WTC11 (cell line): ENCODE measurements at regions not wholly inside any gene's neighbourhood (a gene's known extent, or its start where the extent isn't known, plus 50 kb on each side); places are given as distances from the start of the nearest gene placed in this dataset.

Experiments
- ATAC-seq: fragments of 200-7000 bp; cut with Tn5 transposase; 2 replicates; pipeline ENCODE4 v1.10.0; 2021; ENCODE audit warnings: mild to moderate bottlenecking, moderate library complexity
- CTCF ChIA-PET: fragments of 300-600 bp; sonication (Branson Sonifier 250); formaldehyde crosslinking; loops from one replicate; lab custom pipeline; 2021; ENCODE audit warnings: antibody characterized with exemption; lab: Charles Lee
- POLR2A ChIA-PET: fragments of 350-600 bp; sonication (Branson Sonifier 250); formaldehyde crosslinking; loops from one replicate; lab custom pipeline; 2021; ENCODE audit warnings: antibody characterized with exemption; lab: Charles Lee
- DNase-seq: peaks from one replicate; pipeline ENCODE4 v3.0.0; 2021; ENCODE audit warnings: low spot score
- H3K27ac Mint-ChIP-seq: 2 replicates; pipeline ENCODE4 v1.8.0; 2021; ENCODE audit warnings: mixed read lengths
- H3K27me3 Mint-ChIP-seq: 2 replicates; pipeline ENCODE4 v1.8.0; 2021; ENCODE audit warnings: low read depth, mild to moderate bottlenecking, moderate library complexity, mixed read lengths
- H3K36me3 Mint-ChIP-seq: 2 replicates; pipeline ENCODE4 v1.8.0; 2021; ENCODE audit warnings: mixed read lengths
- H3K4me1 Mint-ChIP-seq: 2 replicates; pipeline ENCODE4 v1.8.0; 2022; ENCODE audit warnings: mixed read lengths
- H3K4me3 Mint-ChIP-seq: 2 replicates; pipeline ENCODE4 v1.8.0; 2021; ENCODE audit warnings: mild to moderate bottlenecking, moderate library complexity, mixed read lengths
- H3K9me3 Mint-ChIP-seq: 2 replicates; pipeline ENCODE4 v1.8.0; 2021; ENCODE audit warnings: mixed read lengths
- ATF1 ChIP-seq: sonication (generic); formaldehyde crosslinking; IDR thresholded peaks from 2 replicates; pipeline ENCODE4 v1.8.1; 2023; ENCODE audit warnings: mild to moderate bottlenecking, moderate library complexity, missing genetic modification reagents
- EMX1 ChIP-seq: fragments of 250-450 bp; sonication (Bioruptor Pico); IDR thresholded peaks from 2 replicates; pipeline ENCODE4 v1.8.0; 2021; ENCODE audit warnings: mild to moderate bottlenecking
- FOXJ3 ChIP-seq: sonication (generic); formaldehyde crosslinking; IDR thresholded peaks from 2 replicates; pipeline ENCODE4 v1.9.0; 2021; ENCODE audit warnings: missing genetic modification reagents, mild to moderate bottlenecking, borderline replicate concordance
- FOXP1 ChIP-seq: sonication (generic); formaldehyde crosslinking; IDR thresholded peaks from 2 replicates; pipeline ENCODE4 v1.8.0; 2022; ENCODE audit warnings: missing genetic modification reagents, mild to moderate bottlenecking, moderate library complexity, borderline replicate concordance
- GABPB1 ChIP-seq: sonication (generic); formaldehyde crosslinking; IDR thresholded peaks from 2 replicates; pipeline ENCODE4 v1.8.1; 2023; ENCODE audit warnings: mild to moderate bottlenecking, missing genetic modification reagents
- JAZF1 ChIP-seq: fragments of 250-450 bp; sonication (Bioruptor Pico); IDR thresholded peaks from 2 replicates; pipeline ENCODE4 v1.9.0; 2021; ENCODE audit warnings: moderate library complexity, mild to moderate bottlenecking, inconsistent platforms
- MYBL2 ChIP-seq: sonication (generic); formaldehyde crosslinking; IDR thresholded peaks from 2 replicates; pipeline ENCODE4 v1.8.1; 2023; ENCODE audit warnings: mild to moderate bottlenecking, moderate library complexity, missing genetic modification reagents
- RORB ChIP-seq: fragments of 250-450 bp; sonication (Bioruptor Pico); IDR thresholded peaks from 2 replicates; pipeline ENCODE4 v1.9.0; 2021; ENCODE audit warnings: mild to moderate bottlenecking
- SMAD4 ChIP-seq: sonication (generic); formaldehyde crosslinking; IDR thresholded peaks from 2 replicates; pipeline ENCODE4 v1.8.0; 2022; ENCODE audit warnings: mild to moderate bottlenecking, missing genetic modification reagents
- SOX15 ChIP-seq: fragments of 250-450 bp; sonication (Bioruptor Pico); IDR thresholded peaks from 2 replicates; pipeline ENCODE4 v1.9.0; 2021; ENCODE audit warnings: mild to moderate bottlenecking
- ZBTB21 ChIP-seq: sonication (generic); formaldehyde crosslinking; IDR thresholded peaks from 2 replicates; pipeline ENCODE4 v1.8.1; 2023; ENCODE audit warnings: mild to moderate bottlenecking, missing genetic modification reagents, borderline replicate concordance
- ZNF138 ChIP-seq: sonication (generic); formaldehyde crosslinking; conservative IDR thresholded peaks from 2 replicates; pipeline ENCODE4 v1.8.1; 2022; ENCODE audit warnings: mild to moderate bottlenecking, moderate library complexity, missing genetic modification reagents
- TF ChIP-seq, protein P1 (sequence below): sonication (generic); formaldehyde crosslinking; IDR thresholded peaks from 2 replicates; pipeline ENCODE4 v1.8.0; 2022; ENCODE audit warnings: mild to moderate bottlenecking, missing genetic modification reagents
- TF ChIP-seq, protein P2 (sequence below): sonication (generic); formaldehyde crosslinking; conservative IDR thresholded peaks from 2 replicates; pipeline ENCODE4 v1.8.1; 2023; ENCODE audit warnings: mild to moderate bottlenecking, low read depth, missing genetic modification reagents, moderate library complexity
- TF ChIP-seq, protein P3 (sequence below): fragments of 250-450 bp; sonication (Bioruptor Pico); IDR thresholded peaks from 2 replicates; pipeline ENCODE4 v2.1.2; 2022; ENCODE audit warnings: mild to moderate bottlenecking, moderate library complexity
- TF ChIP-seq, protein P4 (sequence below): sonication (generic); formaldehyde crosslinking; IDR thresholded peaks from 2 replicates; pipeline ENCODE4 v1.8.1; 2023; ENCODE audit warnings: mild to moderate bottlenecking, moderate library complexity, missing genetic modification reagents
- TF ChIP-seq, protein P5 (sequence below): fragments of 250-450 bp; sonication (Bioruptor Pico); IDR thresholded peaks from 2 replicates; pipeline ENCODE4 v1.9.0; 2021; ENCODE audit warnings: moderate library complexity, mild to moderate bottlenecking, inconsistent platforms, borderline replicate concordance
- TF ChIP-seq, protein P6 (sequence below): sonication (generic); formaldehyde crosslinking; IDR thresholded peaks from 2 replicates; pipeline ENCODE4 v1.8.1; 2023; ENCODE audit warnings: mild to moderate bottlenecking, missing genetic modification reagents, moderate library complexity

DNA sequence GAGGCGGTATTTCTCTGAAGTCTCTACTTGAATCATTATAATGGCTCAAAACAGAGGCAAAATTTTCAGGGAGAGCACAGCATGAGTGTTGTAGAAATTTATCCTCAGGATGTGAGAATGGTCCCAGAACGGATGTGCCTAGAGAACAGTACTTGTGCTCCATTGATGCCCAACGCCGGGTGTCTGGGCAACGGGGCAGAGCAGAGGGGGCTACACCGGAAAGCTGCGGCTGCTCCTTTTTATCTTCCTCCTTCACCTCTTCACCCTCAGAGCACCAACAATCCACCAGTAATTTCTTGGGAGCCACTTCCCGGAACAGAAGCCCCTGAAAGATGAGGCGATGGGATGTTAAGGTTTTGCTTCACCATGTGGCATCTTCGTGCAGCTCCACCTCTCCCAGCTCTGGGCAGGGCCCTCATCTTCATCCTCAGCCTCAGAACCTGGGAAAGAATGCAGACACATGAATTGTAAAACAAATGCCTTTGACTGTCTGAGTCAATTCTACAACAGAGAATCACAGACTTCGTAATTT, 71.5 kb downstream of the PTGR3 start (continued):
- no peak for TF ChIP-seq RORB (CRISPR knock-in tag)

DNA sequence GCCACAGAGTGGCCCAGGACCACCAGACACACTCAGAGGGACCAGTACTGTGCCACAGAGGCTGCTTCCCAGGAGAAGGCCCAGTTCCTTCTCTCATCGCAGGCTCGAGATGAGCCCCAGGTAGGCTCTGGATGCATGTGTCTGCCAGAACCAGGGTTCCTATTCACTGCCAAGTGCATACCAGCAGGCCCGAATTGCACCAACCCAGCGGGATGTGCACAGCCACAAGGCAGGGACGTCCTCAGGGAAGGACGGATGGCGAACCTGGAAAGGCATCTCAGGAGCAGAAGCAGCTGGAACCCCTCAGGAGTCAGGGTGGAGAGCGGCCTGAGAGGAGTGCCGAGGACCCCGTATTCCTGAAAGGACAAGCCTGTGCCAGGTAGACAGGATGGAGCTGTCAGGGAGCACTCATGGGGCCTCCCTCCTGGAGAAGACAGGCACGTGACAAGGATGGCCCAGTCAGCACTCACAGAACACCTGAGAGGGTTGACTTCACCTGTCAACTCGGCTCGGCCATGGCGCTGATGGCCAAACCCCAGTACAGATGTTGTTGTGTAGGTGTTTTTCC, 73.7 kb downstream of the PTGR3 start:
- CTCF ChIA-PET, result no interaction called here
- no peak overlapping the region for H3K27ac Mint-ChIP-seq

DNA sequence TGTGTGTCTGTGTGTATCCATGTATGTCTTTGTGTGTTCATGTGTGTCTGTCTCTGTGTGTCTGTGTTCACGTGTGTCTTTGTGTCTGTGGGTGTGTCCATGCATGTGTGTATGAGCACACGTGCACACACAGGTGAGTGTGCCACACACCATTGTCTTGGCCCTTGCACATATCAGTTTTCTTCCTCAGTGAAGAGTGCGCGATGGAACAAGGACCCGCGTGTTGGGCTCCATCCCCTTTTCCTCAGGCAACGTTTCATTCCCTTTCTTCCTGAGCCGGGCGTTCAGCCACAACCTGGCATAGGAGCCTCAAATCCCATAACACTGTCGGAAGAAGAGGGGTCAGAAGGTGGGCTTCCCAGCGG, 74.3 kb downstream of the PTGR3 start:
- Mint-ChIP-seq H3K4me3 (no peak overlapping the region), H3K9me3 (peaks cover 7% of the 10 kb centered on the region), H3K4me1 (no peaks in the 10 kb centered on the region), H3K27me3 (no peaks in the 10 kb centered on the region), H3K36me3 (no peaks in the 10 kb centered on the region), H3K27ac (no peak overlapping the region)
- ChIA-PET CTCF (no interaction called here), POLR2A (no interaction called here)
- TF ChIP-seq ZBTB21 (no peak), FOXP1 (no peak), FOXJ3 (CRISPR knock-in tag) (no peak), GABPB1 (CRISPR knock-in tag) (no peak)
- TF ChIP-seq, protein P1, sequence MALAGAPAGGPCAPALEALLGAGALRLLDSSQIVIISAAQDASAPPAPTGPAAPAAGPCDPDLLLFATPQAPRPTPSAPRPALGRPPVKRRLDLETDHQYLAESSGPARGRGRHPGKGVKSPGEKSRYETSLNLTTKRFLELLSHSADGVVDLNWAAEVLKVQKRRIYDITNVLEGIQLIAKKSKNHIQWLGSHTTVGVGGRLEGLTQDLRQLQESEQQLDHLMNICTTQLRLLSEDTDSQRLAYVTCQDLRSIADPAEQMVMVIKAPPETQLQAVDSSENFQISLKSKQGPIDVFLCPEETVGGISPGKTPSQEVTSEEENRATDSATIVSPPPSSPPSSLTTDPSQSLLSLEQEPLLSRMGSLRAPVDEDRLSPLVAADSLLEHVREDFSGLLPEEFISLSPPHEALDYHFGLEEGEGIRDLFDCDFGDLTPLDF (CRISPR knock-in tag), result no peak
- no peak for DNase-seq
- ATAC-seq, result no peak

More for the DNA sequence above, 73.7 kb downstream of the PTGR3 start:
- Mint-ChIP-seq H3K36me3 (no peaks in the 10 kb centered on the region), H3K4me1 (no peaks in the 10 kb centered on the region), H3K4me3 (no peak overlapping the region), H3K9me3 (peaks cover 1% of the 10 kb centered on the region), H3K27me3 (no peaks in the 10 kb centered on the region; the same call in 1 of the 2 replicates)
- POLR2A ChIA-PET, result no interaction called here
- TF ChIP-seq ZNF138, result no peak
- TF ChIP-seq, protein P2, sequence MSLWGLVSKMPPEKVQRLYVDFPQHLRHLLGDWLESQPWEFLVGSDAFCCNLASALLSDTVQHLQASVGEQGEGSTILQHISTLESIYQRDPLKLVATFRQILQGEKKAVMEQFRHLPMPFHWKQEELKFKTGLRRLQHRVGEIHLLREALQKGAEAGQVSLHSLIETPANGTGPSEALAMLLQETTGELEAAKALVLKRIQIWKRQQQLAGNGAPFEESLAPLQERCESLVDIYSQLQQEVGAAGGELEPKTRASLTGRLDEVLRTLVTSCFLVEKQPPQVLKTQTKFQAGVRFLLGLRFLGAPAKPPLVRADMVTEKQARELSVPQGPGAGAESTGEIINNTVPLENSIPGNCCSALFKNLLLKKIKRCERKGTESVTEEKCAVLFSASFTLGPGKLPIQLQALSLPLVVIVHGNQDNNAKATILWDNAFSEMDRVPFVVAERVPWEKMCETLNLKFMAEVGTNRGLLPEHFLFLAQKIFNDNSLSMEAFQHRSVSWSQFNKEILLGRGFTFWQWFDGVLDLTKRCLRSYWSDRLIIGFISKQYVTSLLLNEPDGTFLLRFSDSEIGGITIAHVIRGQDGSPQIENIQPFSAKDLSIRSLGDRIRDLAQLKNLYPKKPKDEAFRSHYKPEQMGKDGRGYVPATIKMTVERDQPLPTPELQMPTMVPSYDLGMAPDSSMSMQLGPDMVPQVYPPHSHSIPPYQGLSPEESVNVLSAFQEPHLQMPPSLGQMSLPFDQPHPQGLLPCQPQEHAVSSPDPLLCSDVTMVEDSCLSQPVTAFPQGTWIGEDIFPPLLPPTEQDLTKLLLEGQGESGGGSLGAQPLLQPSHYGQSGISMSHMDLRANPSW, result no peak
- DNase-seq (no peak), ATAC-seq (no peak)

DNA sequence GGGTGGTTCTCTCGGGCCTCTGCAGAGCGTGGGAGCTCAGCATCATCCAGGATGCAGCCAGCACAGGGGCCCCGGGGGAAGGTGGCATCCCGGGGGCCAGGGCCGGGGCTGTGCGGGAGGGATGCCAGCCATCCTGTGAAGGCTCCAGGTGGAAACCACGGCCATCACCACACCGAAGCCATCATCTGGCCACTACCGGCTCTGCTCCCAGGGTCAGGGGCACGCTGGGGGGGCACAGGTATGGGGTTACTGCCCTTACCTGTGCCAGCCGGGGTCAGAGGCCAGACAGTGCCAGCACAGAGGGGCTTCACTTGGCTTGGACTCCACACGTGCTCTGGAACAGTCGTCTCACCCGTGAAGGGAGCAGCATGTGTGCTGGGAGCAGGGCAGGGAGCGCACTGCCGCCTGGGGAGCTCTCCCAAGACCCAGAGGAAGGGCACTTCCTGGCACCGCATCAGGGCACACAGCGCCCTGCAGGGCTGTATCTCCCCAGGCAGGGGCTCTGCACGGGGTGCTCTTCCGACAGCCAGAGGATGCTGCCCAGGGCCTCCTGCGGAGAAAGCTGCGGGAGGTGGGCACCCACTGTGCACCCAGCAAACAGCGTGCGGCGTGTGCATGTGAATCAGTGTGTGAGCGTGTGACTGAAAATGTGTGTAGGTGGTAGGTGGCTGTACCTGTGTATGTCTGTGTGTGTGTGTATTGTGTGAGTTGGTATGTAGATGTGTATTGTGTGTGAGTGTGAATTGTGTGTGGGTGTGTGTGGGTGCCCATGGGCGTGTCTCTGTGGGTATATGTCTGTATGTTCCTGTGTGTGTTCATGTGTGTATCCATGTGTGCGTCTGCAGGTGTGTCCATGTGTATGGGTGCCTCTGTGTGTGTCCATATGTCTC, 75.0 kb downstream of the PTGR3 start:
- no peak for ATAC-seq
- POLR2A ChIA-PET, result interaction anchor here (0.6 kb wide), 1 partner anchor 174 kb away, joined by 4 read pairs; no protein-coding TSS in a partner anchor
- H3K4me3 Mint-ChIP-seq, result no peak overlapping the region
- H3K36me3 Mint-ChIP-seq, result no peaks in the 10 kb centered on the region
- H3K27me3 Mint-ChIP-seq, result no peaks in the 10 kb centered on the region
- no peak for DNase-seq
- CTCF ChIA-PET, result no interaction called here
- peaks cover 7% of the 10 kb centered on the region for H3K9me3 Mint-ChIP-seq
- H3K27ac Mint-ChIP-seq, result no peak overlapping the region
- H3K4me1 Mint-ChIP-seq, result no peaks in the 10 kb centered on the region
- TF ChIP-seq, protein P3, sequence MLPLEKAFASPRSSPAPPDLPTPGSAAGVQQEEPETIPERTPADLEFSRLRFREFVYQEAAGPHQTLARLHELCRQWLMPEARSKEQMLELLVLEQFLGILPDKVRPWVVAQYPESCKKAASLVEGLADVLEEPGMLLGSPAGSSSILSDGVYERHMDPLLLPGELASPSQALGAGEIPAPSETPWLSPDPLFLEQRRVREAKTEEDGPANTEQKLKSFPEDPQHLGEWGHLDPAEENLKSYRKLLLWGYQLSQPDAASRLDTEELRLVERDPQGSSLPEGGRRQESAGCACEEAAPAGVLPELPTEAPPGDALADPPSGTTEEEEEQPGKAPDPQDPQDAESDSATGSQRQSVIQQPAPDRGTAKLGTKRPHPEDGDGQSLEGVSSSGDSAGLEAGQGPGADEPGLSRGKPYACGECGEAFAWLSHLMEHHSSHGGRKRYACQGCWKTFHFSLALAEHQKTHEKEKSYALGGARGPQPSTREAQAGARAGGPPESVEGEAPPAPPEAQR (CRISPR knock-in tag), result no peak
- no peak for TF ChIP-seq ATF1 (CRISPR knock-in tag)
- no peak for TF ChIP-seq ZBTB21
- no peak for TF ChIP-seq MYBL2
- no peak for TF ChIP-seq RORB (CRISPR knock-in tag)
- TF ChIP-seq GABPB1 (CRISPR knock-in tag), result no peak
- TF ChIP-seq, protein P4, sequence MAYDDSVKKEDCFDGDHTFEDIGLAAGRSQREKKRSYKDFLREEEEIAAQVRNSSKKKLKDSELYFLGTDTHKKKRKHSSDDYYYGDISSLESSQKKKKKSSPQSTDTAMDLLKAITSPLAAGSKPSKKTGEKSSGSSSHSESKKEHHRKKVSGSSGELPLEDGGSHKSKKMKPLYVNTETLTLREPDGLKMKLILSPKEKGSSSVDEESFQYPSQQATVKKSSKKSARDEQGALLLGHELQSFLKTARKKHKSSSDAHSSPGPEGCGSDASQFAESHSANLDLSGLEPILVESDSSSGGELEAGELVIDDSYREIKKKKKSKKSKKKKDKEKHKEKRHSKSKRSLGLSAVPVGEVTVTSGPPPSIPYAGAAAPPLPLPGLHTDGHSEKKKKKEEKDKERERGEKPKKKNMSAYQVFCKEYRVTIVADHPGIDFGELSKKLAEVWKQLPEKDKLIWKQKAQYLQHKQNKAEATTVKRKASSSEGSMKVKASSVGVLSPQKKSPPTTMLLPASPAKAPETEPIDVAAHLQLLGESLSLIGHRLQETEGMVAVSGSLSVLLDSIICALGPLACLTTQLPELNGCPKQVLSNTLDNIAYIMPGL (CRISPR knock-in tag), result no peak
- no peak for TF ChIP-seq SOX15 (CRISPR knock-in tag)
- TF ChIP-seq, protein P5, sequence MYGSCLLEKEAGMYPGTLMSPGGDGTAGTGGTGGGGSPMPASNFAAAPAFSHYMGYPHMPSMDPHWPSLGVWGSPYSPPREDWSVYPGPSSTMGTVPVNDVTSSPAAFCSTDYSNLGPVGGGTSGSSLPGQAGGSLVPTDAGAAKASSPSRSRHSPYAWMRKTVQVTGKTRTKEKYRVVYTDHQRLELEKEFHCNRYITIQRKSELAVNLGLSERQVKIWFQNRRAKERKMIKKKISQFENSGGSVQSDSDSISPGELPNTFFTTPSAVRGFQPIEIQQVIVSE (CRISPR knock-in tag), result no peak
- TF ChIP-seq, protein P6, sequence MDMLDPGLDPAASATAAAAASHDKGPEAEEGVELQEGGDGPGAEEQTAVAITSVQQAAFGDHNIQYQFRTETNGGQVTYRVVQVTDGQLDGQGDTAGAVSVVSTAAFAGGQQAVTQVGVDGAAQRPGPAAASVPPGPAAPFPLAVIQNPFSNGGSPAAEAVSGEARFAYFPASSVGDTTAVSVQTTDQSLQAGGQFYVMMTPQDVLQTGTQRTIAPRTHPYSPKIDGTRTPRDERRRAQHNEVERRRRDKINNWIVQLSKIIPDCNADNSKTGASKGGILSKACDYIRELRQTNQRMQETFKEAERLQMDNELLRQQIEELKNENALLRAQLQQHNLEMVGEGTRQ (CRISPR knock-in tag), result no peak
- TF ChIP-seq JAZF1, result no peak
- TF ChIP-seq SMAD4 (CRISPR knock-in tag), result no peak
- no peak for TF ChIP-seq EMX1 (CRISPR knock-in tag)
